PC-3 (cell line): ENCODE measurements at regions not wholly inside any gene's neighbourhood (a gene's known extent, or its start where the extent isn't known, plus 50 kb on each side); places are given as distances from the start of the nearest gene placed in this dataset.

Source experiments
- ATAC-seq: fragments of 200-7000 bp; cut with Tn5 transposase; 2 replicates; pipeline ENCODE4 v1.9.1; 2020; ENCODE audit warnings: mild to moderate bottlenecking, moderate library complexity
- BruUV-seq: library from RNA; stranded (reverse); fragments of 400-500 nt; replicated peaks from 2 replicates; lab custom pipeline; 2021; lab: Mats Ljungman, UMichigan
- CTCF ChIA-PET: fragments of 300-600 bp; sonication (Branson Sonifier 250); formaldehyde crosslinking; loops from one replicate; lab custom pipeline; 2022; ENCODE audit warnings: antibody characterized with exemption; lab: Charles Lee
- POLR2A ChIA-PET: fragments of 300-600 bp; sonication (Branson Sonifier 250); formaldehyde crosslinking; loops from one replicate; lab custom pipeline; 2022; ENCODE audit warnings: antibody characterized with exemption; ENCODE audit not compliant: unreplicated experiment; lab: Charles Lee
- DNase-seq: peaks from one replicate; pipeline ENCODE4 v3.0.0-alpha.2; 2015
- H2AFZ ChIP-seq: fragments of 300-600 bp; sonication (generic); 2 replicates; pipeline ENCODE4 v1.6.0; 2016; ENCODE audit warnings: antibody characterized with exemption, low read length
- H3F3A ChIP-seq: fragments of 300-600 bp; sonication (generic); one replicate; pipeline ENCODE4 v1.6.0; 2017; ENCODE audit warnings: antibody characterized with exemption, low read length, control low read depth, mild to moderate bottlenecking; ENCODE audit not compliant: unreplicated experiment
- H3K27ac ChIP-seq: fragments of 300-600 bp; sonication (generic); 2 replicates; pipeline ENCODE4 v1.5.1; 2016; ENCODE audit warnings: mild to moderate bottlenecking, low read length
- H3K27me3 ChIP-seq: fragments of 300-600 bp; sonication (generic); 2 replicates; pipeline ENCODE4 v1.6.1; 2016; ENCODE audit warnings: low read length, mixed read lengths
- H3K36me3 ChIP-seq: fragments of 300-600 bp; sonication (generic); 2 replicates; pipeline ENCODE4 v1.6.1; 2016; ENCODE audit warnings: low read depth, mixed run types, low read length, mixed read lengths
- H3K4me1 ChIP-seq: fragments of 300-600 bp; sonication (generic); 2 replicates; pipeline ENCODE4 v1.5.1; 2016; ENCODE audit warnings: low read length; ENCODE audit not compliant: insufficient read depth
- H3K4me2 ChIP-seq: fragments of 300-600 bp; sonication (generic); 2 replicates; pipeline ENCODE4 v1.6.0; 2016; ENCODE audit warnings: low read length
- H3K4me3 ChIP-seq: fragments of 300-600 bp; sonication (generic); 2 replicates; pipeline ENCODE4 v1.5.1; 2016; ENCODE audit warnings: mild to moderate bottlenecking, low read length, mixed read lengths
- H3K79me2 ChIP-seq: fragments of 300-600 bp; sonication (generic); 2 replicates; pipeline ENCODE4 v1.6.1; 2017; ENCODE audit warnings: low read length, mixed read lengths
- H3K9ac ChIP-seq: fragments of 300-600 bp; sonication (generic); 2 replicates; pipeline ENCODE4 v1.6.0; 2016; ENCODE audit warnings: mild to moderate bottlenecking, low read length
- H3K9me2 ChIP-seq: fragments of 300-600 bp; sonication (generic); replicated peaks from 2 replicates; pipeline ENCODE4 v1.6.1; 2016; ENCODE audit warnings: mixed run types, low read length, mixed read lengths
- H3K9me3 ChIP-seq: fragments of 300-600 bp; sonication (generic); 2 replicates; pipeline ENCODE4 v1.6.1; 2016; ENCODE audit warnings: low read length, mixed read lengths
- H4K20me1 ChIP-seq: fragments of 300-600 bp; sonication (generic); 2 replicates; pipeline ENCODE4 v1.6.1; 2016; ENCODE audit warnings: low read length, mixed read lengths
- EZH2 ChIP-seq: fragments of 300-600 bp; sonication (generic); IDR thresholded peaks from one replicate; pipeline ENCODE4 v1.6.1; 2017; ENCODE audit warnings: antibody characterized with exemption, mild to moderate bottlenecking, low read length; ENCODE audit not compliant: unreplicated experiment
- EZH2phosphoT487 ChIP-seq: fragments of 300-600 bp; sonication (generic); IDR thresholded peaks from 2 replicates; pipeline ENCODE4 v1.6.1; 2018; ENCODE audit warnings: mild to moderate bottlenecking, antibody characterized with exemption, low read length, borderline replicate concordance
- intact Hi-C: fragments of 100-400 bp; cut with micrococcal nuclease; formaldehyde crosslinking; loops from 2 replicates; pipeline ENCODE4 v1.9.0; 2023
- TF ChIP-seq, protein P1 (sequence below): fragments of 300-600 bp; sonication (generic); conservative IDR thresholded peaks from 2 replicates; pipeline ENCODE4 v1.5.1; 2017; ENCODE audit warnings: antibody characterized with exemption, low read depth, mild to moderate bottlenecking, low read length

DNA sequence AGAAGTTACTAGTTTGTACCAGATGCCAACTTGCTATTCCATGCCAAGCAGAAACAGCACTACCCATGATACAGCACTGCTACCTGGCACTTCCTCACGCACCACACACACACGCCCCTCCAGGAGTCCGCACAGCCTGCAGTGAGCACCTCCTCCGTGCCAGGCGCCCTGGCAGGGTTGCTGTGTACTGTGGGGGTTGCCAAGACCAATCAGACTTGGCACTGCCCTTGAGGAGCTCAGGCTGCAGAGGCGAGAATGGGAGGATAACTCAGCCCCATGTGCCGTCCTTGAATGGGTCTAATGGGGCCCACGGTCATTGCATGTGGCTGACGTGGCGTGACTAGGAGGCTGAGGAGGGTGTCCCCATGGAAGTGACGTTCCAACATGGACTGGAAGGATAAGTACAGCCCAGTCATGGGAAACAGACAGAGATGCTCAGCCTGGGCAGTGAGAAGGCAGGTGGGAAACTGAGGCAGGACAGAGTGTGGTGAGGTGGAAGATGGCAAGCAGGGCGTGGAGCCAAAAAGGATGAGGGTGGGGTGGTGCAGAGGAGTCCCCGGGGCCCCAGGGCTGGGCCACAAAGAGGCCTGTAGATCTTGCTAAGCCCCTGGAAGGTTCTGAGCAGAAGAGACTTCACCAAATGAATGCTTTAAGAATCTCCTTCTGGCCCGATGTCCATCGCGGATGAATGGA is 65.3 kb upstream of the C14orf180 start:
- H3K27me3 ChIP-seq = peaks cover 63% of the 10 kb centered on the region
- no peak overlapping the region for H3K4me2 ChIP-seq
- H3K79me2 ChIP-seq = no peaks in the 10 kb centered on the region
- H3K4me1 ChIP-seq = no peaks in the 10 kb centered on the region
- H3K9me3 ChIP-seq = no peaks in the 10 kb centered on the region
- POLR2A ChIA-PET = no interaction called here
- no TSS peak for BruUV-seq
- H3K36me3 ChIP-seq = no peaks in the 10 kb centered on the region
- DNase-seq (no peak), ATAC-seq (no peak)
- H3K4me3 ChIP-seq = no peak overlapping the region
- no peaks in the 10 kb centered on the region for H4K20me1 ChIP-seq
- no peaks in the 10 kb centered on the region for H3K9me2 ChIP-seq
- no peaks in the 10 kb centered on the region for H3F3A ChIP-seq
- H3K9ac ChIP-seq = no peak overlapping the region
- CTCF ChIA-PET = no interaction called here
- H2AFZ ChIP-seq = no peak overlapping the region
- TF ChIP-seq, protein P1, sequence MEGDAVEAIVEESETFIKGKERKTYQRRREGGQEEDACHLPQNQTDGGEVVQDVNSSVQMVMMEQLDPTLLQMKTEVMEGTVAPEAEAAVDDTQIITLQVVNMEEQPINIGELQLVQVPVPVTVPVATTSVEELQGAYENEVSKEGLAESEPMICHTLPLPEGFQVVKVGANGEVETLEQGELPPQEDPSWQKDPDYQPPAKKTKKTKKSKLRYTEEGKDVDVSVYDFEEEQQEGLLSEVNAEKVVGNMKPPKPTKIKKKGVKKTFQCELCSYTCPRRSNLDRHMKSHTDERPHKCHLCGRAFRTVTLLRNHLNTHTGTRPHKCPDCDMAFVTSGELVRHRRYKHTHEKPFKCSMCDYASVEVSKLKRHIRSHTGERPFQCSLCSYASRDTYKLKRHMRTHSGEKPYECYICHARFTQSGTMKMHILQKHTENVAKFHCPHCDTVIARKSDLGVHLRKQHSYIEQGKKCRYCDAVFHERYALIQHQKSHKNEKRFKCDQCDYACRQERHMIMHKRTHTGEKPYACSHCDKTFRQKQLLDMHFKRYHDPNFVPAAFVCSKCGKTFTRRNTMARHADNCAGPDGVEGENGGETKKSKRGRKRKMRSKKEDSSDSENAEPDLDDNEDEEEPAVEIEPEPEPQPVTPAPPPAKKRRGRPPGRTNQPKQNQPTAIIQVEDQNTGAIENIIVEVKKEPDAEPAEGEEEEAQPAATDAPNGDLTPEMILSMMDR = no peak
- no peak overlapping the region for H3K27ac ChIP-seq
- intact Hi-C loops = no loop called here

DNA sequence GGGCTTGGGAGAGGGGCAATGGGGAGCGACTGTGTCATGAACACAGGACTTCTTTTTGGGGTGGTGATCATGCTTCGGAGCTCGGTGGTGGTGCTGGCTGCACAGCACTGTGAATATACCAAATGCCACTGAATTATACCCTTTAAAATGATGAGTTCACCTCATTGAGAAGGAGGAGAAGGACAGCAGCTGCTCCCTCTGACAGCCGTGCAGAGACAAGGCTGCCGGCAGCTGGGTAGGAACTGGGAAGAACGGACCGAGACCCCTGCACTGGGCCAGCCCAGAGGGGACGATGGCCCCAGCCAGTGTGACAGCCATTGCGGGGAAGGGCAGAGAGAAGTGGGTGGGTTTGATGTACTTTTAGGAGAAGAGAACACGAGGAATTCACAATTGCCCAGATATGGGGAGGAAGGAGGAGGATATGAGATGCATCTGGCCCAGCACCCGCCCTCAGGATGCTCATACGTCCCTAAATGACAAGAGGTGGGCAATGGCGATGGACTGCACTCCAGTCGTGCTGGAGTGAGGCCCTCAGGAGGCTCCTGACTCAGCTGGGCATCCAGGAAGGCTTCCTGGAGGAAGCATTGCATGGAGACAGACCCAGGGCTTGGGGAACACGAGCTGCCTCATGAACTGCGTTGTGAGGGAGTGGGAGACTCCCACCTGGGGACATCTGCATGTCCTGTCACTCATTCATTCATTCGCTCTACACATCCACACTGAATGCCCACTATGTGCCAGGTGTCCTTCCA is 64.3 kb upstream of the C14orf180 start:
- no TSS peak for BruUV-seq
- Histone ChIP-seq H3K79me2 (no peaks in the 10 kb centered on the region), H3K9ac (no peak overlapping the region), H3K9me2 (no peaks in the 10 kb centered on the region), H2AFZ (no peak overlapping the region), H4K20me1 (no peaks in the 10 kb centered on the region), H3K27ac (no peak overlapping the region), H3F3A (no peaks in the 10 kb centered on the region), H3K36me3 (no peaks in the 10 kb centered on the region), H3K4me3 (no peak overlapping the region), H3K4me2 (no peak overlapping the region), H3K27me3 (peaks cover 67% of the 10 kb centered on the region), H3K4me1 (no peaks in the 10 kb centered on the region), H3K9me3 (no peaks in the 10 kb centered on the region)
- TF ChIP-seq, protein P1 = no peak
- TF ChIP-seq EZH2phosphoT487 = no peak
- TF ChIP-seq EZH2 = no peak
- CTCF ChIA-PET = no interaction called here
- DNase-seq (no peak), ATAC-seq (no peak)
- POLR2A ChIA-PET = no interaction called here
- intact Hi-C loops = no loop called here
